SK-N-SH (cell line): ENCODE measurements at regions not wholly inside any gene's neighbourhood (a gene's known extent, or its start where the extent isn't known, plus 50 kb on each side); places are given as distances from the start of the nearest gene placed in this dataset.

Experiments used
- CTCF ChIA-PET: fragments of 300-600, 350-600 bp; formaldehyde crosslinking; extraction: SDS; loops from one replicate; lab custom pipeline; 2021; lab: Yijun Ruan, JAX
- POLR2A ChIA-PET: fragments of 350-600 bp; sonication (Branson Sonifier 250); formaldehyde crosslinking; extraction: SDS; loops from one replicate; lab custom pipeline; 2020; ENCODE audit warnings: antibody characterized with exemption, inconsistent platforms; lab: Yijun Ruan, JAX
- DNase-seq: peaks from one replicate; pipeline ENCODE4 v3.0.0; 2012
- H2AFZ ChIP-seq: fragments of 200-600 bp; sonication (generic); 2 replicates; pipeline ENCODE4 v1.8.1; 2016; ENCODE audit warnings: antibody characterized with exemption, mild to moderate bottlenecking, low read depth
- H3F3A ChIP-seq: fragments of 200-600 bp; sonication (generic); replicated peaks from 2 replicates; pipeline ENCODE3; 2016; ENCODE audit warnings: antibody characterized with exemption, mild to moderate bottlenecking; ENCODE audit not compliant: insufficient read depth
- H3K27ac ChIP-seq, 2 experiments: fragments of 200-500 bp in 1 of 2; fragments of 200-600 bp in 1 of 2; sonication (Bioruptor generic) in 1 of 2; sonication (generic), shearing (Covaris generic) in 1 of 2; 2 replicates each; pipeline versions ENCODE4 v1.5.1 to v1.6.1; 2014 to 2016; ENCODE audit warnings: low read depth in 2 of 2, inconsistent platforms in 1 of 2, low read length in 1 of 2, mild to moderate bottlenecking in 1 of 2, mixed read lengths in 1 of 2
- H3K27me3 ChIP-seq: fragments of 200-600 bp; sonication (generic), shearing (Covaris generic); 2 replicates; pipeline ENCODE4 v1.6.1; 2016; ENCODE audit warnings: mixed run types; ENCODE audit not compliant: insufficient read depth
- H3K36me3 ChIP-seq, 2 experiments: fragments of 200-500 bp in 1 of 2; fragments of 200-600 bp in 1 of 2; sonication (Bioruptor generic) in 1 of 2; sonication (generic) in 1 of 2; replicated peaks in 1 of 2; 2 replicates each; pipeline versions ENCODE3 to v1.5.1; 2014 to 2016; ENCODE audit warnings: low read length in 1 of 2, mild to moderate bottlenecking in 1 of 2; ENCODE audit not compliant: insufficient read depth in 2 of 2, control insufficient read depth in 1 of 2
- H3K4me1 ChIP-seq, 2 experiments: fragments of 200-500 bp in 1 of 2; fragments of 200-600 bp in 1 of 2; sonication (Bioruptor generic) in 1 of 2; sonication (generic), shearing (Covaris generic) in 1 of 2; 2 replicates each; pipeline versions ENCODE4 v1.5.1 to v1.6.1; 2014 to 2016; ENCODE audit warnings: low read depth in 1 of 2, low read length in 1 of 2, mixed run types in 1 of 2; ENCODE audit not compliant: insufficient read depth in 2 of 2, control insufficient read depth in 1 of 2
- H3K4me2 ChIP-seq: fragments of 200-600 bp; sonication (generic), shearing (Covaris generic); 2 replicates; pipeline ENCODE4 v1.6.1; 2017; ENCODE audit warnings: mixed run types
- H3K4me3 ChIP-seq, 2 experiments: fragments of 200-500 bp in 1 of 2; fragments of 200-600 bp in 1 of 2; sonication (Bioruptor generic) in 1 of 2; sonication (generic), shearing (Covaris generic) in 1 of 2; 2 replicates each; pipeline versions ENCODE4 v1.5.1 to v1.8.1; 2014 to 2016; ENCODE audit warnings: low read depth in 2 of 2, inconsistent platforms in 1 of 2, low read length in 1 of 2, mild to moderate bottlenecking in 1 of 2, mixed read lengths in 1 of 2, moderate library complexity in 1 of 2
- H3K79me2 ChIP-seq: fragments of 200-600 bp; sonication (generic); 2 replicates; pipeline ENCODE4 v1.8.1; 2017; ENCODE audit warnings: mild to moderate bottlenecking; ENCODE audit not compliant: insufficient read depth
- H3K9ac ChIP-seq: fragments of 200-600 bp; sonication (generic); 2 replicates; pipeline ENCODE4 v1.6.1; 2017; ENCODE audit warnings: mixed run types
- H3K9me2 ChIP-seq: fragments of 200-600 bp; sonication (generic); 2 replicates; pipeline ENCODE4 v1.6.1; 2017; ENCODE audit warnings: mixed run types
- H3K9me3 ChIP-seq: fragments of 200-600 bp; sonication (generic); 2 replicates; pipeline ENCODE4 v1.6.1; 2017; ENCODE audit warnings: mixed run types, mild to moderate bottlenecking, moderate library complexity
- H4K20me1 ChIP-seq: fragments of 200-600 bp; sonication (generic); 2 replicates; pipeline ENCODE4 v1.6.1; 2017; ENCODE audit warnings: mild to moderate bottlenecking, mixed run types; ENCODE audit not compliant: insufficient read depth
- EP300 ChIP-seq, 2 experiments: IDR thresholded peaks; 2 replicates each; pipeline versions ENCODE4 v1.4.0 to v1.6.1; 2012; ENCODE audit warnings: borderline replicate concordance in 1 of 2, low read depth in 1 of 2, low read length in 1 of 2
- EZH2phosphoT487 ChIP-seq: fragments of 200-600 bp; sonication (generic); IDR thresholded peaks from 2 replicates; pipeline ENCODE4 v1.6.1; 2017; ENCODE audit warnings: low read depth, mixed run types, mild to moderate bottlenecking, antibody characterized with exemption, moderate library complexity, borderline replicate concordance
- FOSL2 ChIP-seq: IDR thresholded peaks from 2 replicates; pipeline ENCODE4 v1.4.0; 2012; ENCODE audit warnings: low read depth, mild to moderate bottlenecking, moderate library complexity, borderline replicate concordance
- JUND ChIP-seq: IDR thresholded peaks from 2 replicates; pipeline ENCODE4 v1.4.0; 2012
- MEF2A ChIP-seq: IDR thresholded peaks from 2 replicates; pipeline ENCODE4 v1.4.0; 2012; ENCODE audit warnings: low read depth, borderline replicate concordance
- SIN3A ChIP-seq: IDR thresholded peaks from 2 replicates; pipeline ENCODE4 v1.6.1; 2012; ENCODE audit warnings: low read depth, mild to moderate bottlenecking, low read length, moderate library complexity, borderline replicate concordance
- TCF12 ChIP-seq: IDR thresholded peaks from 2 replicates; pipeline ENCODE4 v1.4.0; 2012
- TEAD4 ChIP-seq: IDR thresholded peaks from 2 replicates; pipeline ENCODE4 v1.4.0; 2012; ENCODE audit warnings: mild to moderate bottlenecking, borderline replicate concordance; ENCODE audit not compliant: insufficient read depth
- WGBS: methylation state at CpG from one replicate; pipeline ENCODE4 v1.1.6; 2017; ENCODE audit warnings: low lambda C conversion rate; 5-methylcytosine and 5-hydroxymethylcytosine counted together
- TF ChIP-seq, protein P1 (sequence below): IDR thresholded peaks from 2 replicates; pipeline ENCODE4 v1.4.0; 2012; ENCODE audit warnings: low read depth, borderline replicate concordance
- TF ChIP-seq, protein P2 (sequence below): IDR thresholded peaks from 2 replicates; pipeline ENCODE4; 2012
- TF ChIP-seq, protein P3 (sequence below): IDR thresholded peaks from 2 replicates; pipeline ENCODE4 v1.6.1; 2012; ENCODE audit warnings: mild to moderate bottlenecking, low read depth, low read length, moderate library complexity

- H3K36me3 ChIP-seq = no peaks in the 10 kb centered on the region
- no peak overlapping the region for H2AFZ ChIP-seq
- TF ChIP-seq SIN3A (no peak), FOSL2 (peak; percentile 58; the same call in 1 of the 2 replicates), MEF2A (peak; percentile 89), TEAD4 (no peak), JUND (peak; percentile 60), EZH2phosphoT487 (no peak), EP300 (IDR thresholded peaks at IDR 0.05; ENCODE audit: borderline replicate concordance in 1 of 2, low read depth in 1 of 2, low read length in 1 of 2) (peak in 1 of 2 experiments; percentile 24; a peak in 1 of 4 replicates), TCF12 (peak; percentile 60)
- TF ChIP-seq, protein P1, sequence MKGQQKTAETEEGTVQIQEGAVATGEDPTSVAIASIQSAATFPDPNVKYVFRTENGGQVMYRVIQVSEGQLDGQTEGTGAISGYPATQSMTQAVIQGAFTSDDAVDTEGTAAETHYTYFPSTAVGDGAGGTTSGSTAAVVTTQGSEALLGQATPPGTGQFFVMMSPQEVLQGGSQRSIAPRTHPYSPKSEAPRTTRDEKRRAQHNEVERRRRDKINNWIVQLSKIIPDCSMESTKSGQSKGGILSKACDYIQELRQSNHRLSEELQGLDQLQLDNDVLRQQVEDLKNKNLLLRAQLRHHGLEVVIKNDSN = no peak
- TF ChIP-seq, protein P2, sequence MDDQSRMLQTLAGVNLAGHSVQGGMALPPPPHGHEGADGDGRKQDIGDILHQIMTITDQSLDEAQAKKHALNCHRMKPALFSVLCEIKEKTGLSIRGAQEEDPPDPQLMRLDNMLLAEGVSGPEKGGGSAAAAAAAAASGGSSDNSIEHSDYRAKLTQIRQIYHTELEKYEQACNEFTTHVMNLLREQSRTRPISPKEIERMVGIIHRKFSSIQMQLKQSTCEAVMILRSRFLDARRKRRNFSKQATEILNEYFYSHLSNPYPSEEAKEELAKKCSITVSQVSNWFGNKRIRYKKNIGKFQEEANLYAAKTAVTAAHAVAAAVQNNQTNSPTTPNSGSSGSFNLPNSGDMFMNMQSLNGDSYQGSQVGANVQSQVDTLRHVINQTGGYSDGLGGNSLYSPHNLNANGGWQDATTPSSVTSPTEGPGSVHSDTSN = peak; percentile 67
- TF ChIP-seq, protein P3, sequence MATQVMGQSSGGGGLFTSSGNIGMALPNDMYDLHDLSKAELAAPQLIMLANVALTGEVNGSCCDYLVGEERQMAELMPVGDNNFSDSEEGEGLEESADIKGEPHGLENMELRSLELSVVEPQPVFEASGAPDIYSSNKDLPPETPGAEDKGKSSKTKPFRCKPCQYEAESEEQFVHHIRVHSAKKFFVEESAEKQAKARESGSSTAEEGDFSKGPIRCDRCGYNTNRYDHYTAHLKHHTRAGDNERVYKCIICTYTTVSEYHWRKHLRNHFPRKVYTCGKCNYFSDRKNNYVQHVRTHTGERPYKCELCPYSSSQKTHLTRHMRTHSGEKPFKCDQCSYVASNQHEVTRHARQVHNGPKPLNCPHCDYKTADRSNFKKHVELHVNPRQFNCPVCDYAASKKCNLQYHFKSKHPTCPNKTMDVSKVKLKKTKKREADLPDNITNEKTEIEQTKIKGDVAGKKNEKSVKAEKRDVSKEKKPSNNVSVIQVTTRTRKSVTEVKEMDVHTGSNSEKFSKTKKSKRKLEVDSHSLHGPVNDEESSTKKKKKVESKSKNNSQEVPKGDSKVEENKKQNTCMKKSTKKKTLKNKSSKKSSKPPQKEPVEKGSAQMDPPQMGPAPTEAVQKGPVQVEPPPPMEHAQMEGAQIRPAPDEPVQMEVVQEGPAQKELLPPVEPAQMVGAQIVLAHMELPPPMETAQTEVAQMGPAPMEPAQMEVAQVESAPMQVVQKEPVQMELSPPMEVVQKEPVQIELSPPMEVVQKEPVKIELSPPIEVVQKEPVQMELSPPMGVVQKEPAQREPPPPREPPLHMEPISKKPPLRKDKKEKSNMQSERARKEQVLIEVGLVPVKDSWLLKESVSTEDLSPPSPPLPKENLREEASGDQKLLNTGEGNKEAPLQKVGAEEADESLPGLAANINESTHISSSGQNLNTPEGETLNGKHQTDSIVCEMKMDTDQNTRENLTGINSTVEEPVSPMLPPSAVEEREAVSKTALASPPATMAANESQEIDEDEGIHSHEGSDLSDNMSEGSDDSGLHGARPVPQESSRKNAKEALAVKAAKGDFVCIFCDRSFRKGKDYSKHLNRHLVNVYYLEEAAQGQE = no peak
- ChIA-PET POLR2A (no interaction called here), CTCF (no interaction called here)
- H4K20me1 ChIP-seq = no peaks in the 10 kb centered on the region
- no peak overlapping the region for H3K9ac ChIP-seq
- no peaks in the 10 kb centered on the region for H3K79me2 ChIP-seq
- H3K4me1 ChIP-seq = no peaks in the 10 kb centered on the region
- H3K4me3 ChIP-seq = no peak overlapping the region
- H3K4me2 ChIP-seq = peak overlapping the region; percentile 36; the same call in 1 of the 2 replicates
- 2% methylated on average over 4 of the region's 4 CpGs for WGBS
- no peaks in the 10 kb centered on the region; the same call in 1 of the 2 replicates for H3K27me3 ChIP-seq
- H3K27ac ChIP-seq = no peak overlapping the region
- no peaks in the 10 kb centered on the region for H3K9me3 ChIP-seq
- H3K9me2 ChIP-seq = no peaks in the 10 kb centered on the region
- no peak for DNase-seq
- H3F3A ChIP-seq = peaks cover 3% of the 10 kb centered on the region
Observed at GRCh38 chr9:22682961-22683699, 236.5 kb downstream of the DMRTA1 start.
